DMS53 (cell line): ENCODE measurements at regions not wholly inside any gene's neighbourhood (a gene's known extent, or its start where the extent isn't known, plus 50 kb on each side); places are given as distances from the start of the nearest gene placed in this dataset.
A peak's percentile ranks its signal among the peaks of the same experiment; 100 is the strongest.
"Not testable (repeated sequence)": the region's sequence is repeated elsewhere in the genome, so short reads cannot be mapped to it uniquely, and the experiment has no call there.

Experiments used
- DNase-seq: peaks from one replicate; lab custom pipeline; 2025; lab: John Stamatoyannopoulos, UW

- DNase-seq: no peak
These were observed 71.2 kb downstream of the RMI2 start for GRCh38 chr16:11416228-11417001.

- DNase-seq: no peak
These were observed 72.2 kb downstream of the RMI2 start for GRCh38 chr16:11417487-11417886.

- no peak for DNase-seq
These were observed 73.2 kb downstream of the RMI2 start for GRCh38 chr16:11418506-11418905.

- DNase-seq: not testable (repeated sequence)
These were observed 74.8 kb downstream of the RMI2 start for GRCh38 chr16:11420067-11420466.

- no peak for DNase-seq
These were observed 75.6 kb downstream of the RMI2 start for GRCh38 chr16:11420895-11421294.

- DNase-seq: no peak
These were observed 77.4 kb downstream of the RMI2 start for GRCh38 chr16:11422381-11423314.

GRCh38 chr16:11423315-11424117, 78.3 kb downstream of the RMI2 start:
- DNase-seq: no peak

- no peak for DNase-seq
These were observed 78.8 kb downstream of the RMI2 start for GRCh38 chr16:11424118-11424460.

GRCh38 chr16:11425140-11425539, 79.9 kb downstream of the RMI2 start:
- DNase-seq: no peak

- DNase-seq: no peak
These were observed 83.3 kb downstream of the RMI2 start for GRCh38 chr16:11428623-11428953.

- no peak for DNase-seq
These were observed 83.9 kb downstream of the RMI2 start for GRCh38 chr16:11429123-11429522.

- no peak for DNase-seq
These were observed 84.6 kb downstream of the RMI2 start for GRCh38 chr16:11429823-11430222.

- DNase-seq: no peak
These were observed 85.5 kb downstream of the RMI2 start for GRCh38 chr16:11430601-11431317.

GRCh38 chr16:11431915-11432465, 86.7 kb downstream of the RMI2 start:
- DNase-seq: no peak

- no peak for DNase-seq
These were observed 87.7 kb downstream of the RMI2 start for GRCh38 chr16:11432856-11433395.

- DNase-seq: no peak
These were observed 90.3 kb downstream of the RMI2 start for GRCh38 chr16:11435576-11435975.

GRCh38 chr16:11437069-11437468, 91.8 kb downstream of the RMI2 start:
- DNase-seq: no peak

- DNase-seq: peak; percentile 16
These were observed 94.8 kb downstream of the RMI2 start for GRCh38 chr16:11439790-11440656.

GRCh38 chr16:11440657-11441012, 95.4 kb downstream of the RMI2 start:
- no peak for DNase-seq

- DNase-seq: no peak
These were observed 100.2 kb downstream of the RMI2 start for GRCh38 chr16:11445486-11445885.
